Mesothelial cell of epicardium (in vitro differentiated cells): ENCODE measurements at regions not wholly inside any gene's neighbourhood (a gene's known extent, or its start where the extent isn't known, plus 50 kb on each side); places are given as distances from the start of the nearest gene placed in this dataset.

Experiments used
- DNase-seq, 2 experiments: peaks; one replicate each; pipeline ENCODE4 v3.0.0; 2021; ENCODE audit warnings: low spot score in 2 of 2; ENCODE audit not compliant: unreplicated experiment in 2 of 2
- H3K27ac Mint-ChIP-seq: 2 replicates; pipeline ENCODE4 v1.8.0; 2021; ENCODE audit warnings: mixed read lengths
- H3K27me3 Mint-ChIP-seq: 2 replicates; pipeline ENCODE4 v1.8.0; 2021; ENCODE audit warnings: low read depth, mixed read lengths
- H3K36me3 Mint-ChIP-seq: 2 replicates; pipeline ENCODE4 v1.8.0; 2021; ENCODE audit warnings: mixed read lengths
- H3K4me1 Mint-ChIP-seq: 2 replicates; pipeline ENCODE4 v1.8.0; 2021; ENCODE audit warnings: mixed read lengths
- H3K4me3 Mint-ChIP-seq: 2 replicates; pipeline ENCODE4 v1.8.0; 2021; ENCODE audit warnings: mild to moderate bottlenecking, moderate library complexity, mixed read lengths
- H3K9me3 Mint-ChIP-seq: 2 replicates; pipeline ENCODE4 v1.8.0; 2021; ENCODE audit warnings: mixed read lengths
- TF ChIP-seq, protein P1 (sequence below): fragments of 200-600 bp; sonication (generic); IDR thresholded peaks from one replicate; pipeline ENCODE4 v1.5.0; 2021; ENCODE audit warnings: antibody characterized with exemption; ENCODE audit not compliant: unreplicated experiment

DNA sequence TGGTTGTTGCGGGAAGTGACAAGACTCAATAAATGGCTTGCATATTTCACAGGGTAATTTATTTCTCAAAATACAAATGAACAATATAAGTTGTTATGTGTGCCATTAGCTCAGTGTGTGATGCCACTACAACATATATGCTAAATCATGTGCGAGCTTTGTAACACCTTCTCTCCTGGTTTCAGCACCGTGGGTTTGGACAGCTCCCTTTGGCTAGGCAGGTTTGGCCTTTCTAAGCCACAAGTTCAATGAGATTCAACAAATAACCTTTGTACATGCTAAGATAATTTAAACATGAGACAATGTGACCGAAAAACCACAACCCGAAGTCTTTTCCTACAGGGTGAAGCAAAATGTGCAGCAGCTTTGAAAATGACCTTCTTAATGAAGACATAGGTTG lies 563.9 kb downstream of the TMEM114 start:
- TF ChIP-seq, protein P1, sequence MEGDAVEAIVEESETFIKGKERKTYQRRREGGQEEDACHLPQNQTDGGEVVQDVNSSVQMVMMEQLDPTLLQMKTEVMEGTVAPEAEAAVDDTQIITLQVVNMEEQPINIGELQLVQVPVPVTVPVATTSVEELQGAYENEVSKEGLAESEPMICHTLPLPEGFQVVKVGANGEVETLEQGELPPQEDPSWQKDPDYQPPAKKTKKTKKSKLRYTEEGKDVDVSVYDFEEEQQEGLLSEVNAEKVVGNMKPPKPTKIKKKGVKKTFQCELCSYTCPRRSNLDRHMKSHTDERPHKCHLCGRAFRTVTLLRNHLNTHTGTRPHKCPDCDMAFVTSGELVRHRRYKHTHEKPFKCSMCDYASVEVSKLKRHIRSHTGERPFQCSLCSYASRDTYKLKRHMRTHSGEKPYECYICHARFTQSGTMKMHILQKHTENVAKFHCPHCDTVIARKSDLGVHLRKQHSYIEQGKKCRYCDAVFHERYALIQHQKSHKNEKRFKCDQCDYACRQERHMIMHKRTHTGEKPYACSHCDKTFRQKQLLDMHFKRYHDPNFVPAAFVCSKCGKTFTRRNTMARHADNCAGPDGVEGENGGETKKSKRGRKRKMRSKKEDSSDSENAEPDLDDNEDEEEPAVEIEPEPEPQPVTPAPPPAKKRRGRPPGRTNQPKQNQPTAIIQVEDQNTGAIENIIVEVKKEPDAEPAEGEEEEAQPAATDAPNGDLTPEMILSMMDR: no peak
- no peaks in the 10 kb centered on the region for H3K36me3 Mint-ChIP-seq
- no peak overlapping the region for H3K27ac Mint-ChIP-seq
- H3K9me3 Mint-ChIP-seq: peaks cover 37% of the 10 kb centered on the region
- no peak for DNase-seq
- H3K4me1 Mint-ChIP-seq: no peaks in the 10 kb centered on the region
- H3K4me3 Mint-ChIP-seq: no peak overlapping the region
- H3K27me3 Mint-ChIP-seq: no peaks in the 10 kb centered on the region

- DNase-seq: no peak
- Mint-ChIP-seq H3K4me1 (no peaks in the 10 kb centered on the region), H3K27me3 (no peaks in the 10 kb centered on the region), H3K27ac (no peak overlapping the region), H3K4me3 (no peak overlapping the region), H3K36me3 (no peaks in the 10 kb centered on the region), H3K9me3 (peaks cover 22% of the 10 kb centered on the region)
- TF ChIP-seq, protein P1: no peak
These were observed 567.0 kb downstream of the TMEM114 start for GRCh38 chr16:8023326-8023725.

DNA sequence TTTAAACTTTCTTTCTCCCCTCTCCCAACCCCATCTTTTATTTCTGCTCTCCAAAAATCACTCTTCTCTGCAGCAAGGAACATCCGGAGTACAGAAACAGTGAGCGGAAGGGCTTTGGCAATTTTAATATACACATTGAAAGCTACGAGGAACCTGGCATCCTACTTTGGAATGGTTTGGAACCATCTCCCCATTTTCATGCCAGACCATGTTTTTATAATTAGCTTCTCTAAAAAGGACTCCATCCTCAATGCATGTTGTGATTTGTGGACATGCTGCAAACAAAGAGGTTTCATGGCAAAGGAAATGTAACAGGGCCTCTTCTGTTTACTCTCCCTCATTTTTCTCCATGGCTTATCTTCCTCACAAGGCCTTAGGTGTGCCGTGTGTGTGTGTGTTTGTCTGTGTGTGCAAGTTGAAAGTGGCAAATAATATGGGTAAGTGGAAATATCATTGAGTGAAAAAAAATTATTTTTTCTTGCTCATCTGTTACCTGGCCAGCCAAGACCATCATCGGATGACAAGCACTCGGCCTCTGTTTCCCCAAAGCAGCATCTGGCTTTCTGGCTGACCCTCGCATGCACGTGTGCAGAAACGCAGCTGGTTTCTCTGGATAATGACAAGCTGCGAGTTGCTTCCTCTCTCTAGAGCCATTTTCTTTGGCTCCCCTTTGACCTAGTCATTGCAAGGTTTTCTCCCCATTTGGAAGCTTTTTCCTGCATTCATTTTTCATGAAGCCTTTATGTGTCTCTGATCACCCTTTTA lies 585.0 kb downstream of the TMEM114 start:
- Mint-ChIP-seq H3K36me3 (no peaks in the 10 kb centered on the region), H3K27ac (no peak overlapping the region), H3K4me1 (no peaks in the 10 kb centered on the region), H3K27me3 (no peaks in the 10 kb centered on the region), H3K9me3 (peaks cover 35% of the 10 kb centered on the region), H3K4me3 (no peak overlapping the region)
- TF ChIP-seq, protein P1: no peak
- no peak for DNase-seq

DNA sequence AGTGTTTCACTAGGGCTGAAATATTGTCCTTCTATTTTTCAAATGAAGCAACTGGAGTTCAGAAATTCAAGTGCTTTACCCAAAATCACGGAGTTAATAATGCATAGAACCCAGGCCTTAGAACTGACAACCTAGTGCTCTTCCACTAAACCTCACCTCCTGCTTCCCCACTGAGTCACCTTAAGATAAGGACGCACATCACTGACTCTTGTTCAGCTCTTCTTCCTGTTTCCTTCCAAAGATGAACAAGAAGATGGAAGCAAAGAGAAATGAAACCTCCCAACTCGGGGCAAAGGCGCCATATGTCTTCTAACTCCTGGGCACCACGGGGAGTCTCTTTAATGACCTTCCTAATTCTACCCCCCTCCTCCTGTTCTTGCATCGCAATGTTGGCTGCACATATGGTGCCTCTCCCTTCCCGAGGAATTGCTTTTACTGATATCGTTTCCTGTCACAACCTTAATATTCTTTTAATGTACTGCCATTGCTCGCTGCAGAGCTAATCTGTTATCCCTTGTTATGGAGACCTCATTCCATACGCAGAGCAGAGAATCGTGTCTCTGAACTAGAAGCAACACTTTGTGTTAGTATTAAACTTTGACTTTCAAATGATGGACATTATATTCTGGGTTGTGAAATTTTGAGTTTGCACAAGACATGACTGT lies 591.4 kb downstream of the TMEM114 start:
- H3K27me3 Mint-ChIP-seq: no peaks in the 10 kb centered on the region
- H3K27ac Mint-ChIP-seq: no peak overlapping the region
- H3K4me3 Mint-ChIP-seq: no peak overlapping the region
- H3K9me3 Mint-ChIP-seq: peaks cover 29% of the 10 kb centered on the region
- TF ChIP-seq, protein P1: no peak
- no peak for DNase-seq
- no peaks in the 10 kb centered on the region for H3K4me1 Mint-ChIP-seq
- H3K36me3 Mint-ChIP-seq: no peaks in the 10 kb centered on the region

DNA sequence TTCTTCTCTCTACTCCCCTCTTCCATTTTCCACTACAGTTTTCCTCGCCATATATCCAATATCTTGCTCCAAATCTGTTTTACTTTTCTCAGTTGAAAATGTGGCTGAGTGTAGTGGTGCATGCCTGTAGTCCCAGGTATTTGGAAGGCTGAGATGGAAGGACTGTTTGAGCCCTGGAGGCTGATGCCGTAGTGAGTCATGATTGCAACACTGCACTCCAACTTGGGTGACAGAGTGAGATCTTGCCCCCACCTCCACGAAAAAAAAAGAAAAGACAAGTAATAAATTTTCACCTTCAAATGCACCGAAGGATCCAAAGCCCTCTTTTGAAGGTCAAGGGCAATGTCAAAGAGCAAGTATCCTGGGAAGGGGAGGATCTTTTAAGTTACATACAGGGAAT lies 592.3 kb downstream of the TMEM114 start:
- Mint-ChIP-seq H3K4me1 (no peaks in the 10 kb centered on the region), H3K27ac (no peak overlapping the region), H3K27me3 (no peaks in the 10 kb centered on the region), H3K36me3 (no peaks in the 10 kb centered on the region), H3K4me3 (no peak overlapping the region), H3K9me3 (peaks cover 28% of the 10 kb centered on the region)
- no peak for DNase-seq
- TF ChIP-seq, protein P1: no peak
